22Rv1 (cell line): ENCODE measurements at regions not wholly inside any gene's neighbourhood (a gene's known extent, or its start where the extent isn't known, plus 50 kb on each side); places are given as distances from the start of the nearest gene placed in this dataset.

Experiments used
- H3K27ac ChIP-seq: fragments of 450-650 bp; 2 replicates; pipeline ENCODE4 v1.5.1; 2017
- CTCF ChIP-seq: fragments of 450-650 bp; IDR thresholded peaks from 2 replicates; pipeline ENCODE4 v1.5.1; 2017; ENCODE audit warnings: mild to moderate bottlenecking
- ZFX ChIP-seq: fragments of 450-650 bp; IDR thresholded peaks from 2 replicates; pipeline ENCODE4 v1.6.1; 2017; ENCODE audit warnings: antibody characterized with exemption, borderline replicate concordance

DNA sequence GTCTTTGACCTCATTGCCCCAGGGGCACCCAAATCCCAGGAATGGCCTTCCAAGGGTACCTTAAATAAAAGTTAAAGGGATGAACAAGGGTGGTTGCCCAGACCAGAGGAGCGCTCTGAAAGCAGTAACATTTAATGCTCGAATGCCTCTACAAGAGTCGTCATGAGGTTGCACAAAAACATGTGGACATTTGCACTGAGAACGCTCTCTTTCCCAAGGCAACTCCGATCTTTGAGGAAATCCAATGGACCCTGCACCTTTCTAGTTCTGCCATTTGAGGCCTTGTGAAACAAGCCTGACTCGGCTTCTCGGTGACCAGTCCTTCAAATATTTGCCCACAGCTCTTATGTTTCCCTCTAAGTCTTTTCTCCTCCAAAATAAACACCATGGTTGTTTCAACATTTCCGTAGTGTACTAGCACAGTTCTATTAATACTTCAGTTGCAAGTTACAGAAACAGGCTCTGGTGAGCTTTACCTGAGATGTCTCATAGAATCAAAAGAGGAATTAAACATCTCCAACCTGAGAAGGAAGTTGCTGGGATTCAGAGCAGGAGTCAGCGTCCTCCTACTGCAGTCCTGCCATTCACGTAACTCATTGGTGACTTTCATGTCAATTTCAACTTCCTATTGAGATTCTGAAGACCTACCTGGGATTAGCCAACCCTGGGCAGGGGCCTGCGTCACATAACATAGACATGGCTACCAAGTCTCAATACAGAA, 168.8 kb upstream of the RAI14 start:
- TF ChIP-seq CTCF, result no peak
- no peak for TF ChIP-seq ZFX
- peak overlapping the region; percentile 77 for H3K27ac ChIP-seq

DNA sequence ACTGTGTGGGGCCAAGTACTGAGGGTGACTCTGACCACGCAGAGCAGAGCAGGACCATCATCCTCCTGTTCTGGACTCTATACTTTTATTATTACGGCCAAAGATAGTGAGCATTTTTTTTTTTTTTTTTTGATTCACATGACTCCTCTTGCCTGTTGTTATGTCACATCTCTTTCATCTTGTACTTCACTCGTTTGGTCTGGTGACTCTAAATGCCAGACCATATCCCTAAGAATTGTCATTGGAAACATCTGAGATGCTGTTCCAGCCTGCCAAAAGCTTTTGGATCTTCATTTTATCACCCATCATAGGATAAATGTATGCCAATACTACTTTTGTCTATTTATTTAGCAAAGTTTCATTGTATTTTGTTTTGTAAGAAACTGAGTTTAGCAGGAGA, 168.2 kb upstream of the RAI14 start:
- peak overlapping the region; percentile 77 for H3K27ac ChIP-seq
- TF ChIP-seq ZFX, result no peak

- H3K27ac ChIP-seq, result peak overlapping the region; percentile 15; the same call in 1 of the 2 replicates
- no peak for TF ChIP-seq CTCF
- TF ChIP-seq ZFX, result no peak
These were observed 167.1 kb upstream of the RAI14 start for GRCh38 chr5:34488984-34489383.

GRCh38 chr5:34490506-34491250, 165.4 kb upstream of the RAI14 start:
- no peak overlapping the region for H3K27ac ChIP-seq
- TF ChIP-seq ZFX, result no peak
- no peak for TF ChIP-seq CTCF

DNA sequence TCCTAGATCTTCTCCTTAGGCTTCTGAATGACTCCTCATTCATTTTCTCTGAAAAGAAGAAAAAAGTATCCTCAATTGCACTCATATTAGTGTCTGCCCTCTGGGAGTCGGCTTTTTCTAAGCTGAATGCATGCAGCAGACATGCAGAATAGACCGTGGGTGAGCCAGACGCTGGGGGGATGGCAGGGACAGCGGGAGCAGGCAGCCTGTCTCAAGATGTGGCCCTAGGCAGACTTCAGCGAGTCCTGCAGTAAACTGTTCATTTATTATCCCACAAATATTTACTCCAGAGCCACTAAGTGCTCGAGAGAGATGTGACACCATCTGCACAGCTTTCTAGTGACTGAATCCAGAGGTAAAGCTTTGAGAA, 164.9 kb upstream of the RAI14 start:
- H3K27ac ChIP-seq, result no peak overlapping the region
- TF ChIP-seq CTCF, result no peak
- no peak for TF ChIP-seq ZFX

GRCh38 chr5:34494111-34494755, 161.9 kb upstream of the RAI14 start:
- no peak overlapping the region for H3K27ac ChIP-seq
- TF ChIP-seq ZFX (no peak), CTCF (no peak)

DNA sequence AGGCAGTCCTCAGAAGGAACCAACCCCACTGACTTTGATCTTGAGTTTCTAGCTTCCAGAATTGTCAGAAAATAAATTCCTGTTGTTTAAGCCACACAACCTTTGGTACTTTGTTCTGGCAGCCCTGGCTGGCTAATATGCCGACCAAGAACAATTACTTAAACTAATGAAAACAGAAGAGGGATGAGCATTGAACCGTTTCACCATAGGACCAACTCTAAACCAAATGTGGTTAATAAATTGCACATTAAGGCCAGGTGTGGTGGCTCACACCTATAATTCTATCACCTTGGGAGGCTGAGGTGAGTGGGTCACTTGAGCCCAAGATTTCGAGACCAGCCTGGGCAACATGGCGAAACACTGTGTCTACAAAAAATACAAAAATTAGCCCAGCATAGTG, 160.9 kb upstream of the RAI14 start:
- TF ChIP-seq CTCF, result no peak

More for the DNA sequence above, 160.9 kb upstream of the RAI14 start:
- no peak overlapping the region for H3K27ac ChIP-seq
